ENCODE measurements at regions not wholly inside any gene's neighbourhood (a gene's known extent, or its start where the extent isn't known, plus 50 kb on each side); places are given as distances from the start of the nearest gene placed in this dataset.

GRCh38 chr18:10160251-10160650, 246.4 kb downstream of the VAPA start:
- H3K27ac Mint-ChIP-seq = no peak overlapping the region
- no peaks in the 10 kb centered on the region for H3K36me3 Mint-ChIP-seq
- no peak overlapping the region for H3K4me3 Mint-ChIP-seq
- peaks cover 3% of the 10 kb centered on the region for H3K4me1 Mint-ChIP-seq
- no peaks in the 10 kb centered on the region for H3K27me3 Mint-ChIP-seq (ENCODE audit: low read depth)
- TF ChIP-seq CTCF (IDR thresholded peaks at IDR 0.05; ENCODE audit: unreplicated experiment) = no peak
- no peak for DNase-seq (ENCODE audit: low spot score in 2 of 2, unreplicated experiment in 2 of 2)
- peaks cover 15% of the 10 kb centered on the region for H3K9me3 Mint-ChIP-seq

GRCh38 chr18:10161315-10161714, 247.5 kb downstream of the VAPA start:
- DNase-seq (ENCODE audit: low spot score in 2 of 2, unreplicated experiment in 2 of 2) = no peak
- Mint-ChIP-seq H3K27me3 (ENCODE audit: low read depth) (no peaks in the 10 kb centered on the region), H3K4me1 (peaks cover 3% of the 10 kb centered on the region), H3K36me3 (no peaks in the 10 kb centered on the region), H3K9me3 (peaks cover 5% of the 10 kb centered on the region), H3K4me3 (no peak overlapping the region), H3K27ac (no peak overlapping the region)
- TF ChIP-seq CTCF (IDR thresholded peaks at IDR 0.05; ENCODE audit: unreplicated experiment) = no peak

- TF ChIP-seq CTCF (IDR thresholded peaks at IDR 0.05; ENCODE audit: unreplicated experiment) = no peak
- peaks cover 3% of the 10 kb centered on the region for H3K4me1 Mint-ChIP-seq
- no peaks in the 10 kb centered on the region for H3K36me3 Mint-ChIP-seq
- peaks cover 3% of the 10 kb centered on the region for H3K9me3 Mint-ChIP-seq
- DNase-seq (ENCODE audit: low spot score in 2 of 2, unreplicated experiment in 2 of 2) = no peak
- H3K27ac Mint-ChIP-seq = no peak overlapping the region
- H3K27me3 Mint-ChIP-seq (ENCODE audit: low read depth) = no peaks in the 10 kb centered on the region
- no peak overlapping the region for H3K4me3 Mint-ChIP-seq
Measured at GRCh38 chr18:10162340-10162739, 248.5 kb downstream of the VAPA start.

- Mint-ChIP-seq H3K36me3 (no peaks in the 10 kb centered on the region), H3K27ac (no peak overlapping the region), H3K4me1 (peaks cover 11% of the 10 kb centered on the region), H3K4me3 (no peak overlapping the region), H3K9me3 (no peaks in the 10 kb centered on the region), H3K27me3 (ENCODE audit: low read depth) (no peaks in the 10 kb centered on the region)
- no peak for DNase-seq (ENCODE audit: low spot score in 2 of 2, unreplicated experiment in 2 of 2)
- no peak for TF ChIP-seq CTCF (IDR thresholded peaks at IDR 0.05; ENCODE audit: unreplicated experiment)
Measured at GRCh38 chr18:10164271-10165071, 250.7 kb downstream of the VAPA start.

GRCh38 chr18:10166164-10166807, 252.5 kb downstream of the VAPA start:
- DNase-seq (ENCODE audit: low spot score in 2 of 2, unreplicated experiment in 2 of 2) = no peak
- no peaks in the 10 kb centered on the region for H3K36me3 Mint-ChIP-seq
- no peak for TF ChIP-seq CTCF (IDR thresholded peaks at IDR 0.05; ENCODE audit: unreplicated experiment)

More at GRCh38 chr18:10166164-10166807, 252.5 kb downstream of the VAPA start:
- H3K4me1 Mint-ChIP-seq = peaks cover 21% of the 10 kb centered on the region
- H3K9me3 Mint-ChIP-seq = no peaks in the 10 kb centered on the region
- no peak overlapping the region for H3K4me3 Mint-ChIP-seq
- H3K27me3 Mint-ChIP-seq (ENCODE audit: low read depth) = no peaks in the 10 kb centered on the region
- H3K27ac Mint-ChIP-seq = no peak overlapping the region
